HCT116 (cell line): ENCODE measurements at regions not wholly inside any gene's neighbourhood (a gene's known extent, or its start where the extent isn't known, plus 50 kb on each side); places are given as distances from the start of the nearest gene placed in this dataset.

Source experiments
- ATAC-seq: fragments of 200-7000 bp; cut with Tn5 transposase; 2 replicates; pipeline ENCODE4 v1.9.1; 2020; ENCODE audit warnings: mild to moderate bottlenecking, moderate library complexity
- BruUV-seq: library from RNA; stranded (reverse); fragments of 400-500 nt; replicated peaks from 2 replicates; lab custom pipeline; 2021; lab: Mats Ljungman, UMichigan
- CTCF ChIA-PET: fragments of 300-600 bp; sonication (Branson Sonifier 250); formaldehyde crosslinking; loops from one replicate; lab custom pipeline; 2021; ENCODE audit warnings: antibody characterized with exemption; lab: Charles Lee
- POLR2A ChIA-PET: fragments of 300-600, 350-600 bp; sonication (Branson Sonifier 250); formaldehyde crosslinking; loops from one replicate; lab custom pipeline; 2021; ENCODE audit warnings: antibody characterized with exemption; lab: Charles Lee
- RAD21 ChIA-PET, 2 experiments: fragments of 300-600 bp; sonication (Branson Sonifier 250); formaldehyde crosslinking; loops; one replicate each; lab custom pipeline; 2023; ENCODE audit warnings: low total read pairs in 2 of 2; ENCODE audit not compliant: uncharacterized antibody in 2 of 2, unreplicated experiment in 2 of 2, low non-redundant PET in 1 of 2; lab: Charles Lee
- DNase-seq: peaks from one replicate; pipeline ENCODE4 v3.0.0-alpha.2; 2010; ENCODE audit warnings: low read depth, low spot score
- H2AFZ ChIP-seq: fragments of 200-600 bp; shearing (Covaris generic), sonication (generic); 2 replicates; pipeline ENCODE4 v1.6.1; 2017; ENCODE audit warnings: low read depth, mixed run types, mixed read lengths, antibody characterized with exemption, low read length; ENCODE audit not compliant: poor library complexity, severe bottlenecking
- H3K27ac ChIP-seq: 2 replicates; pipeline ENCODE4 v1.5.1; 2012; ENCODE audit warnings: low read depth, low read length
- H3K27me3 ChIP-seq: fragments of 200-600 bp; sonication (generic); 2 replicates; pipeline ENCODE4 v1.6.1; 2016; ENCODE audit warnings: mixed run types, low read length, mixed read lengths; ENCODE audit not compliant: insufficient read depth
- H3K36me3 ChIP-seq, 2 experiments: fragments of 200-500 bp in 1 of 2; fragments of 200-600 bp in 1 of 2; sonication (Bioruptor generic) in 1 of 2; sonication (generic) in 1 of 2; 2 replicates each; pipeline versions ENCODE4 v1.5.1 to v1.6.1; 2014 to 2016; ENCODE audit warnings: low read length in 2 of 2, inconsistent platforms in 1 of 2, mixed read lengths in 1 of 2, mixed run types in 1 of 2; ENCODE audit not compliant: insufficient read depth in 2 of 2, control insufficient read depth in 1 of 2
- H3K4me1 ChIP-seq, 2 experiments: fragments of 200-600 bp in 1 of 2; sonication (generic) in 1 of 2; 2 replicates each; pipeline versions ENCODE4 v1.5.1 to v1.6.1; 2012 to 2017; ENCODE audit warnings: low read length in 2 of 2, inconsistent platforms in 1 of 2, mild to moderate bottlenecking in 1 of 2, mixed read lengths in 1 of 2, mixed run types in 1 of 2, moderate library complexity in 1 of 2; ENCODE audit not compliant: insufficient read depth in 2 of 2, control insufficient read depth in 1 of 2
- H3K4me2 ChIP-seq: fragments of 200-600 bp; sonication (generic); 2 replicates; pipeline ENCODE4 v1.6.1; 2017; ENCODE audit warnings: mixed run types, low read length, mixed read lengths
- H3K4me3 ChIP-seq, 2 experiments: fragments of 200-600 bp in 1 of 2; sonication (generic) in 1 of 2; replicated peaks in 1 of 2; 2 replicates each; pipeline ENCODE4 v1.5.1; 2011 to 2016; ENCODE audit warnings: low read length in 2 of 2, control low read depth in 1 of 2, low read depth in 1 of 2, mild to moderate bottlenecking in 1 of 2, mixed read lengths in 1 of 2, mixed run types in 1 of 2
- H3K79me2 ChIP-seq: fragments of 200-600 bp; sonication (generic); 2 replicates; pipeline ENCODE4 v1.6.1; 2017; ENCODE audit warnings: mild to moderate bottlenecking, mixed run types, low read length, moderate library complexity, mixed read lengths; ENCODE audit not compliant: insufficient read depth
- H3K9ac ChIP-seq: fragments of 200-600 bp; sonication (generic); 2 replicates; pipeline ENCODE4 v1.6.1; 2016; ENCODE audit warnings: low read length, mixed read lengths
- H3K9me2 ChIP-seq: fragments of 200-600 bp; sonication (generic), shearing (Covaris generic); 2 replicates; pipeline ENCODE4 v1.6.1; 2017; ENCODE audit warnings: mixed run types, mild to moderate bottlenecking, moderate library complexity; ENCODE audit not compliant: insufficient read depth
- H3K9me3 ChIP-seq, 2 experiments: fragments of 200-500 bp in 1 of 2; fragments of 200-600 bp in 1 of 2; sonication (Bioruptor generic) in 1 of 2; sonication (generic) in 1 of 2; 2 replicates each; pipeline ENCODE4 v1.6.1; 2014 to 2017; ENCODE audit warnings: low read length in 2 of 2, mixed read lengths in 2 of 2, inconsistent platforms in 1 of 2, low read depth in 1 of 2, mild to moderate bottlenecking in 1 of 2, mixed run types in 1 of 2, moderate library complexity in 1 of 2; ENCODE audit not compliant: control insufficient read depth in 1 of 2, insufficient read depth in 1 of 2
- H4K20me1 ChIP-seq: fragments of 200-600 bp; sonication (generic), shearing (Covaris generic); 2 replicates; pipeline ENCODE4 v1.6.1; 2017; ENCODE audit warnings: mixed run types, mild to moderate bottlenecking, moderate library complexity; ENCODE audit not compliant: insufficient read depth
- CBX3 ChIP-seq: IDR thresholded peaks from 2 replicates; pipeline ENCODE4 v1.6.1; 2012; ENCODE audit warnings: low read depth
- ELF1 ChIP-seq: IDR thresholded peaks from 2 replicates; pipeline ENCODE4 v1.6.1; 2012; ENCODE audit warnings: low read depth, borderline replicate concordance
- JUND ChIP-seq: IDR thresholded peaks from 2 replicates; pipeline ENCODE4 v1.6.1; 2012
- POLR2A ChIP-seq: IDR thresholded peaks from 2 replicates; pipeline ENCODE4 v1.7.0; 2011; ENCODE audit warnings: borderline replicate concordance; ENCODE audit not compliant: insufficient read depth, insufficient read length; ENCODE audit errors: extremely low read depth
- POLR2AphosphoS5 ChIP-seq: IDR thresholded peaks from 2 replicates; pipeline ENCODE4 v1.6.1; 2011; ENCODE audit warnings: mild to moderate bottlenecking, low read depth, low read length, moderate library complexity
- RAD21 ChIP-seq: IDR thresholded peaks from 2 replicates; pipeline ENCODE4 v1.6.1; 2012; ENCODE audit warnings: low read depth, mild to moderate bottlenecking
- SIN3A ChIP-seq: IDR thresholded peaks from 2 replicates; pipeline ENCODE4 v1.6.1; 2012; ENCODE audit warnings: low read depth
- SP1 ChIP-seq: IDR thresholded peaks from 2 replicates; pipeline ENCODE4 v1.6.1; 2012; ENCODE audit warnings: low read depth
- SRF ChIP-seq: IDR thresholded peaks from 2 replicates; pipeline ENCODE4 v1.6.1; 2012; ENCODE audit warnings: low read depth
- TCF7L2 ChIP-seq: IDR thresholded peaks from 2 replicates; pipeline ENCODE4 v1.7.0; 2011; ENCODE audit warnings: borderline replicate concordance, inconsistent platforms; ENCODE audit not compliant: insufficient read depth, insufficient read length; ENCODE audit errors: extremely low read depth
- YY1 ChIP-seq: IDR thresholded peaks from 2 replicates; pipeline ENCODE4 v1.6.1; 2011; ENCODE audit warnings: low read length, low read depth, moderate library complexity, mild to moderate bottlenecking; ENCODE audit not compliant: insufficient replicate concordance; ENCODE audit errors: extremely low read depth
- intact Hi-C: fragments of 100-400 bp; cut with micrococcal nuclease; formaldehyde crosslinking; loops from 2 replicates; pipeline ENCODE4 v1.10.0; 2022
- TF ChIP-seq, protein P1 (sequence below): IDR thresholded peaks from 2 replicates; pipeline ENCODE4 v1.6.1; 2012
- TF ChIP-seq, protein P2 (sequence below), 3 experiments: fragments of 200-600 bp in 1 of 3; sonication (generic) in 1 of 3; IDR thresholded peaks in 2 of 3; conservative IDR thresholded peaks in 1 of 3; 2 replicates each; pipeline ENCODE4 v1.5.1; 2012 to 2017; ENCODE audit warnings: low read depth in 2 of 3, low read length in 2 of 3, antibody characterized with exemption in 1 of 3, borderline replicate concordance in 1 of 3, control low read depth in 1 of 3, mild to moderate bottlenecking in 1 of 3, mixed read lengths in 1 of 3, mixed run types in 1 of 3, moderate library complexity in 1 of 3; ENCODE audit not compliant: insufficient read depth in 1 of 3
- TF ChIP-seq, protein P3 (sequence below): IDR thresholded peaks from 2 replicates; pipeline ENCODE4 v1.6.1; 2011; ENCODE audit warnings: mild to moderate bottlenecking, low read length, moderate library complexity; ENCODE audit not compliant: insufficient replicate concordance; ENCODE audit errors: extremely low read depth
- TF ChIP-seq, protein P4 (sequence below): IDR thresholded peaks from 2 replicates; pipeline ENCODE4 v1.6.1; 2012
- TF ChIP-seq, protein P5 (sequence below): IDR thresholded peaks from 2 replicates; pipeline ENCODE4 v1.6.1; 2012; ENCODE audit warnings: low read depth

DNA sequence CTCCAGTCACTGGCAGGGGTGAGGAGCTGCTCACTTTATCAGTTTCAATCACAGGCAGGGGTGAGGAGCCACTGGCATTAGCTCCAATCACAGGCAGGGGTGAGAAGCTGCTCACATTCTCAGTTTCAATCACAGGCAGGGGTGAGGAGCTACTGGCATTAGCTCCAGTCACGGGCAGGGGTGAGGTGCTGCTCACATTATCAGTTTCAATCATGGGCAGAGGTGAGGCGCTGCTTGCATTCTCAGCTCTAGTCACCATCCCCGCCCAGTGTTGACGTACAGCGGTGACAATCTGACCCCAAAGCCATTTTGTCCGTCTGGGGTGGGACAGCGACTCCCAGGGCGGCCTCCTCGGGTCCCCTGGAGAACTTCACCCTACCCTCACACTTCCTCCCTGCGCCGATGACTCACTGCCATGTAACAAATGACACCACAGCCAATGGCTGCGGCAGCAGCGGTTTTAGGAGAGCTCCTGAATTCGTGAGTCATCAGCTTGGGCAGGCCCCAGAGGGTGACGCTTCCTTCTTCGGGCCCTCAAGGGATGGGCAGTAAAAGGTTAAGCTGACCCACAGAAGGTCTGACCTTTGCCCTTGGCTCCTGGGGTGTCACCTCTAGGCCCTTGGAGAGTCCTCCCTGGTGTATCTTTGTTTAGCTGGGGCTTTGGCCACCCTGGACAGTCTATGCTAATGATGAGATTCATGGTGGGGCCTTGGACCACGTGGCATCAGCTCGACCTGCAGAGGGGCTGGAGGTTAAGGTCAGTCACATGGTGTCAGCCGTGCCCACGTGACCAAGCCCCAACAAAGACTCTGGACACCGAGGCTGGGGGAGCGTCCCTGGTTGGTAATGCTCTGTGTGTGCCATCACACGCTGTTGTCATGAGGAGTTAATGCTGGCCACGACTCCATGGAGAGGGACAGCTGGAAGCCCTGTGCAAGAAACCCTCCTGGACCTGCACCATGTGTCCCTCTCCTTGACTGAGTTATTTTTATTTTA, 171.7 kb downstream of the C16orf95 start:
- no peaks in the 10 kb centered on the region for H3K36me3 ChIP-seq
- H3K9me2 ChIP-seq: no peaks in the 10 kb centered on the region
- peak overlapping the region; percentile 12; the same call in 1 of the 2 replicates for H3K9ac ChIP-seq
- peaks cover 13 to 34% of the 10 kb centered on the region in 2 experiments for H3K4me1 ChIP-seq
- H3K4me3 ChIP-seq: peak overlapping the region; percentile 24 to 40
- H3K4me2 ChIP-seq: peak overlapping the region; percentile 72
- ChIA-PET POLR2A (interaction anchor here (0.8 to 1.5 kb wide), 3 partner anchors 9 to 68 kb away, joined by 3 to 5 read pairs (median 5); no protein-coding TSS in a partner anchor), CTCF (interaction anchor here (0.8 to 1.7 kb wide), 12 partner anchors 9 to 582 kb away, joined by 3 to 13 read pairs (median 4); no protein-coding TSS in a partner anchor), RAD21 (no interaction called here)
- no peaks in the 10 kb centered on the region for H3K79me2 ChIP-seq
- no peaks in the 10 kb centered on the region for H3K27me3 ChIP-seq
- peaks cover 6 to 8% of the 10 kb centered on the region in 2 experiments; a peak in 2 of 4 replicates for H3K9me3 ChIP-seq
- peak overlapping the region; percentile 3 for H2AFZ ChIP-seq
- BruUV-seq: TSS peak; percentile 72
- DNase-seq (peak; percentile 97), ATAC-seq (peak; percentile 94)
- no peaks in the 10 kb centered on the region for H4K20me1 ChIP-seq
- intact Hi-C loops: no loop called here
- H3K27ac ChIP-seq: peak overlapping the region; percentile 41
- TF ChIP-seq, protein P1, sequence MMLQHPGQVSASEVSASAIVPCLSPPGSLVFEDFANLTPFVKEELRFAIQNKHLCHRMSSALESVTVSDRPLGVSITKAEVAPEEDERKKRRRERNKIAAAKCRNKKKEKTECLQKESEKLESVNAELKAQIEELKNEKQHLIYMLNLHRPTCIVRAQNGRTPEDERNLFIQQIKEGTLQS: no peak
- TF ChIP-seq ELF1: no peak
- TF ChIP-seq YY1: peak; percentile 76
- TF ChIP-seq, protein P2, sequence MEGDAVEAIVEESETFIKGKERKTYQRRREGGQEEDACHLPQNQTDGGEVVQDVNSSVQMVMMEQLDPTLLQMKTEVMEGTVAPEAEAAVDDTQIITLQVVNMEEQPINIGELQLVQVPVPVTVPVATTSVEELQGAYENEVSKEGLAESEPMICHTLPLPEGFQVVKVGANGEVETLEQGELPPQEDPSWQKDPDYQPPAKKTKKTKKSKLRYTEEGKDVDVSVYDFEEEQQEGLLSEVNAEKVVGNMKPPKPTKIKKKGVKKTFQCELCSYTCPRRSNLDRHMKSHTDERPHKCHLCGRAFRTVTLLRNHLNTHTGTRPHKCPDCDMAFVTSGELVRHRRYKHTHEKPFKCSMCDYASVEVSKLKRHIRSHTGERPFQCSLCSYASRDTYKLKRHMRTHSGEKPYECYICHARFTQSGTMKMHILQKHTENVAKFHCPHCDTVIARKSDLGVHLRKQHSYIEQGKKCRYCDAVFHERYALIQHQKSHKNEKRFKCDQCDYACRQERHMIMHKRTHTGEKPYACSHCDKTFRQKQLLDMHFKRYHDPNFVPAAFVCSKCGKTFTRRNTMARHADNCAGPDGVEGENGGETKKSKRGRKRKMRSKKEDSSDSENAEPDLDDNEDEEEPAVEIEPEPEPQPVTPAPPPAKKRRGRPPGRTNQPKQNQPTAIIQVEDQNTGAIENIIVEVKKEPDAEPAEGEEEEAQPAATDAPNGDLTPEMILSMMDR (IDR thresholded peaks at IDR 0.05 in 2 of 3, conservative IDR thresholded peaks at IDR 0.05 in 1 of 3; ENCODE audit: borderline replicate concordance in 1 of 3, insufficient read depth in 1 of 3, low read depth in 2 of 3, low read length in 2 of 3): peak in 2 of 3 experiments; percentile 43 to 48; a peak in 5 of 6 replicates
- TF ChIP-seq POLR2A: peak; percentile 41
- TF ChIP-seq SIN3A: no peak
- TF ChIP-seq POLR2AphosphoS5: peak; percentile 55
- TF ChIP-seq RAD21: peak; percentile 40
- TF ChIP-seq, protein P3, sequence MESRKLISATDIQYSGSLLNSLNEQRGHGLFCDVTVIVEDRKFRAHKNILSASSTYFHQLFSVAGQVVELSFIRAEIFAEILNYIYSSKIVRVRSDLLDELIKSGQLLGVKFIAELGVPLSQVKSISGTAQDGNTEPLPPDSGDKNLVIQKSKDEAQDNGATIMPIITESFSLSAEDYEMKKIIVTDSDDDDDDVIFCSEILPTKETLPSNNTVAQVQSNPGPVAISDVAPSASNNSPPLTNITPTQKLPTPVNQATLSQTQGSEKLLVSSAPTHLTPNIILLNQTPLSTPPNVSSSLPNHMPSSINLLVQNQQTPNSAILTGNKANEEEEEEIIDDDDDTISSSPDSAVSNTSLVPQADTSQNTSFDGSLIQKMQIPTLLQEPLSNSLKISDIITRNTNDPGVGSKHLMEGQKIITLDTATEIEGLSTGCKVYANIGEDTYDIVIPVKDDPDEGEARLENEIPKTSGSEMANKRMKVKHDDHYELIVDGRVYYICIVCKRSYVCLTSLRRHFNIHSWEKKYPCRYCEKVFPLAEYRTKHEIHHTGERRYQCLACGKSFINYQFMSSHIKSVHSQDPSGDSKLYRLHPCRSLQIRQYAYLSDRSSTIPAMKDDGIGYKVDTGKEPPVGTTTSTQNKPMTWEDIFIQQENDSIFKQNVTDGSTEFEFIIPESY: peak; percentile 55
- TF ChIP-seq SRF: no peak
- TF ChIP-seq JUND: peak; percentile 99
- peak; percentile 87 for TF ChIP-seq SP1
- peak; percentile 46 for TF ChIP-seq TCF7L2
- TF ChIP-seq, protein P4, sequence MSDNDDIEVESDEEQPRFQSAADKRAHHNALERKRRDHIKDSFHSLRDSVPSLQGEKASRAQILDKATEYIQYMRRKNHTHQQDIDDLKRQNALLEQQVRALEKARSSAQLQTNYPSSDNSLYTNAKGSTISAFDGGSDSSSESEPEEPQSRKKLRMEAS: peak; percentile 64; the same call in 1 of the 2 replicates
- TF ChIP-seq, protein P5, sequence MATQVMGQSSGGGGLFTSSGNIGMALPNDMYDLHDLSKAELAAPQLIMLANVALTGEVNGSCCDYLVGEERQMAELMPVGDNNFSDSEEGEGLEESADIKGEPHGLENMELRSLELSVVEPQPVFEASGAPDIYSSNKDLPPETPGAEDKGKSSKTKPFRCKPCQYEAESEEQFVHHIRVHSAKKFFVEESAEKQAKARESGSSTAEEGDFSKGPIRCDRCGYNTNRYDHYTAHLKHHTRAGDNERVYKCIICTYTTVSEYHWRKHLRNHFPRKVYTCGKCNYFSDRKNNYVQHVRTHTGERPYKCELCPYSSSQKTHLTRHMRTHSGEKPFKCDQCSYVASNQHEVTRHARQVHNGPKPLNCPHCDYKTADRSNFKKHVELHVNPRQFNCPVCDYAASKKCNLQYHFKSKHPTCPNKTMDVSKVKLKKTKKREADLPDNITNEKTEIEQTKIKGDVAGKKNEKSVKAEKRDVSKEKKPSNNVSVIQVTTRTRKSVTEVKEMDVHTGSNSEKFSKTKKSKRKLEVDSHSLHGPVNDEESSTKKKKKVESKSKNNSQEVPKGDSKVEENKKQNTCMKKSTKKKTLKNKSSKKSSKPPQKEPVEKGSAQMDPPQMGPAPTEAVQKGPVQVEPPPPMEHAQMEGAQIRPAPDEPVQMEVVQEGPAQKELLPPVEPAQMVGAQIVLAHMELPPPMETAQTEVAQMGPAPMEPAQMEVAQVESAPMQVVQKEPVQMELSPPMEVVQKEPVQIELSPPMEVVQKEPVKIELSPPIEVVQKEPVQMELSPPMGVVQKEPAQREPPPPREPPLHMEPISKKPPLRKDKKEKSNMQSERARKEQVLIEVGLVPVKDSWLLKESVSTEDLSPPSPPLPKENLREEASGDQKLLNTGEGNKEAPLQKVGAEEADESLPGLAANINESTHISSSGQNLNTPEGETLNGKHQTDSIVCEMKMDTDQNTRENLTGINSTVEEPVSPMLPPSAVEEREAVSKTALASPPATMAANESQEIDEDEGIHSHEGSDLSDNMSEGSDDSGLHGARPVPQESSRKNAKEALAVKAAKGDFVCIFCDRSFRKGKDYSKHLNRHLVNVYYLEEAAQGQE: no peak
- TF ChIP-seq CBX3: peak; percentile 97
